Progenitor cell of endocrine pancreas (in vitro differentiated cells): ENCODE measurements at regions not wholly inside any gene's neighbourhood (a gene's known extent, or its start where the extent isn't known, plus 50 kb on each side); places are given as distances from the start of the nearest gene placed in this dataset.

Experiments used
- DNase-seq: peaks from one replicate; pipeline ENCODE4 v3.0.0; 2021; ENCODE audit warnings: low spot score; ENCODE audit not compliant: unreplicated experiment
- H3K27ac Mint-ChIP-seq: 2 replicates; pipeline ENCODE4 v1.8.0; 2021; ENCODE audit warnings: mild to moderate bottlenecking, moderate library complexity, mixed read lengths
- H3K27me3 Mint-ChIP-seq: 2 replicates; pipeline ENCODE4 v1.8.0; 2021; ENCODE audit warnings: mixed read lengths
- H3K36me3 Mint-ChIP-seq: 2 replicates; pipeline ENCODE4 v1.8.0; 2022; ENCODE audit warnings: mixed read lengths; ENCODE audit not compliant: insufficient read depth
- H3K4me1 Mint-ChIP-seq: 2 replicates; pipeline ENCODE4 v1.8.0; 2021; ENCODE audit warnings: low read depth, mixed read lengths
- H3K4me3 Mint-ChIP-seq: 2 replicates; pipeline ENCODE4 v1.8.0; 2021; ENCODE audit warnings: low read depth, mild to moderate bottlenecking, moderate library complexity, mixed read lengths
- H3K9me3 Mint-ChIP-seq: 2 replicates; pipeline ENCODE4 v1.8.0; 2021; ENCODE audit warnings: low read depth, mixed read lengths
- CTCF ChIP-seq: fragments of 200-600 bp; sonication (generic); IDR thresholded peaks from one replicate; pipeline ENCODE4 v1.5.0; 2021; ENCODE audit warnings: antibody characterized with exemption, mild to moderate bottlenecking; ENCODE audit not compliant: unreplicated experiment

- H3K9me3 Mint-ChIP-seq: peaks cover 8% of the 10 kb centered on the region
- peaks cover 4% of the 10 kb centered on the region for H3K27me3 Mint-ChIP-seq
- no peak overlapping the region for H3K4me3 Mint-ChIP-seq
- H3K4me1 Mint-ChIP-seq: no peaks in the 10 kb centered on the region
- TF ChIP-seq CTCF: no peak
- H3K27ac Mint-ChIP-seq: no peak overlapping the region
- DNase-seq: no peak
- no peaks in the 10 kb centered on the region for H3K36me3 Mint-ChIP-seq
Measured at GRCh38 chr1:87935130-87935529, 606.5 kb downstream of the LMO4 start.

DNA sequence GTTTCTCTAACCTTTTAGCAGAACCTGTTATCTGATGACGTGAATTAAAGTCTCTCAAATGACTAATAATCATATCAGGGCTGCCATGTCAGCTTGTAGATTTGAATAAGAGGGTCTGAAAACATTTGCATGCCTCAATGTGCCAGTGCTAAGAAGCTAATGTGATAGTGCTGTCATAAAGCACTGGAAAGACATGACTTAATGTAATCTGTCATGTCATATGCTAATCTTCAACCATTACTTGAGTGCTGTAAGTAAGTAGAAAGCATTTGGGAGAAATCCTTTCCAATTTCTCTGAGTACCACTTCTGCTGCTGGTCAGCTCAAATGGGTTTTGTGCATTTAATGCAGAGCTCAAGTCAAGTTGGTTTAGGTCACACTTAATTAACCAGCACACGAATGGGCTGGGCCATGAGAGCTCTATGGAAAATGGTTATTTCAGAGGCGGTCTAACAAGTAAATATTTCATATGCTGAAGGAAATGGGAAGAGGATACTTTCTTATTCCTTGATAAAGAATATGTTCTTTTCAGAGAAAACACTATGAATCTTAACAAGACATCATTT lies 609.2 kb downstream of the LMO4 start:
- no peaks in the 10 kb centered on the region for H3K36me3 Mint-ChIP-seq
- TF ChIP-seq CTCF: no peak
- H3K4me3 Mint-ChIP-seq: no peak overlapping the region
- H3K27ac Mint-ChIP-seq: no peak overlapping the region
- no peak for DNase-seq
- no peaks in the 10 kb centered on the region for H3K9me3 Mint-ChIP-seq
- peaks cover 4% of the 10 kb centered on the region for H3K27me3 Mint-ChIP-seq
- no peaks in the 10 kb centered on the region for H3K4me1 Mint-ChIP-seq

GRCh38 chr1:87938631-87939030 lies 610.0 kb downstream of the LMO4 start:
- peaks cover 4% of the 10 kb centered on the region for H3K27me3 Mint-ChIP-seq
- no peak for DNase-seq
- H3K27ac Mint-ChIP-seq: no peak overlapping the region
- no peaks in the 10 kb centered on the region for H3K9me3 Mint-ChIP-seq
- H3K4me3 Mint-ChIP-seq: no peak overlapping the region
- no peak for TF ChIP-seq CTCF
- H3K36me3 Mint-ChIP-seq: no peaks in the 10 kb centered on the region
- H3K4me1 Mint-ChIP-seq: no peaks in the 10 kb centered on the region

- no peak for TF ChIP-seq CTCF
- Mint-ChIP-seq H3K9me3 (no peaks in the 10 kb centered on the region), H3K27me3 (peaks cover 4% of the 10 kb centered on the region), H3K27ac (no peak overlapping the region), H3K4me1 (no peaks in the 10 kb centered on the region), H3K36me3 (no peaks in the 10 kb centered on the region), H3K4me3 (no peak overlapping the region)
- DNase-seq: no peak
Measured at GRCh38 chr1:87939444-87939843, 610.8 kb downstream of the LMO4 start.

DNA sequence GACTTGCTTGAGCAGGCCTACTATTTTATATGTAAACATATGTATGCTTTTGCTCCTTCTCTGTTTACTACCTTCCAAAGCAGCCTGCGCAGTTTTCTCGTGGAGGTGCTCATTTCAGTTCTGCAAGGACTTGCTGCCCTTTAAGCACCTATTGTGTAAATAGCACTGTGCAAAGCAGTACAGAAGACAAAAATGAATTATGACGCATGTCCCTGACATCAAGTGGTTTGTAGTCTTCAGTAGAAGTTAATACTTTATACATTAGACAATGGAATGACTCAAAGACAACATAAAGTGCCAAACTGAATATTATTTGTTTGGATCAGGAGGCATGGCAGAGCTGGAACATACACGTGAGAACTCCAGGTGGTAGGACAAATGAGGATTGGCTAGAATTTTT lies 611.7 kb downstream of the LMO4 start:
- H3K27ac Mint-ChIP-seq: no peak overlapping the region
- H3K9me3 Mint-ChIP-seq: no peaks in the 10 kb centered on the region
- peaks cover 4% of the 10 kb centered on the region for H3K27me3 Mint-ChIP-seq
- TF ChIP-seq CTCF: no peak
- no peak overlapping the region for H3K4me3 Mint-ChIP-seq
- no peaks in the 10 kb centered on the region for H3K4me1 Mint-ChIP-seq
- no peaks in the 10 kb centered on the region for H3K36me3 Mint-ChIP-seq
- no peak for DNase-seq
